IPS DF 6.9 (cell line): ENCODE measurements at regions not wholly inside any gene's neighbourhood (a gene's known extent, or its start where the extent isn't known, plus 50 kb on each side); places are given as distances from the start of the nearest gene placed in this dataset.

Source experiments
- DNase-seq: peaks from one replicate; pipeline ENCODE4 v3.0.0-alpha.2; 2013; ENCODE audit warnings: low read depth, low spot score
- H3K27ac ChIP-seq: one replicate; pipeline ENCODE4 v1.5.1; 2013; ENCODE audit warnings: low read length, control low read depth
- H3K27me3 ChIP-seq: 2 replicates; pipeline ENCODE4 v1.6.1; 2013; ENCODE audit warnings: mild to moderate bottlenecking, low read length; ENCODE audit not compliant: control insufficient read depth, insufficient read depth
- H3K36me3 ChIP-seq: 2 replicates; pipeline ENCODE4 v1.6.1; 2013; ENCODE audit warnings: low read length; ENCODE audit not compliant: control insufficient read depth, insufficient read depth
- H3K4me1 ChIP-seq: 2 replicates; pipeline ENCODE4 v1.6.1; 2013; ENCODE audit warnings: low read length; ENCODE audit not compliant: control insufficient read depth, insufficient read depth
- H3K4me3 ChIP-seq: 2 replicates; pipeline ENCODE4 v1.5.1; 2013; ENCODE audit warnings: mild to moderate bottlenecking, low read length
- H3K9me3 ChIP-seq: 2 replicates; pipeline ENCODE4 v1.6.1; 2013; ENCODE audit warnings: low read length, inconsistent platforms; ENCODE audit not compliant: control insufficient read depth, insufficient read depth
- WGBS: extraction: QIAGEN DNeasy Blood & Tissue Kit; methylation state at CpG from one replicate; pipeline ENCODE4 v1.1.7; 2013; ENCODE audit warnings: mixed read lengths, missing lambda C conversion rate; ENCODE audit not compliant: insufficient read length, insufficient coverage; 5-methylcytosine and 5-hydroxymethylcytosine counted together

DNA sequence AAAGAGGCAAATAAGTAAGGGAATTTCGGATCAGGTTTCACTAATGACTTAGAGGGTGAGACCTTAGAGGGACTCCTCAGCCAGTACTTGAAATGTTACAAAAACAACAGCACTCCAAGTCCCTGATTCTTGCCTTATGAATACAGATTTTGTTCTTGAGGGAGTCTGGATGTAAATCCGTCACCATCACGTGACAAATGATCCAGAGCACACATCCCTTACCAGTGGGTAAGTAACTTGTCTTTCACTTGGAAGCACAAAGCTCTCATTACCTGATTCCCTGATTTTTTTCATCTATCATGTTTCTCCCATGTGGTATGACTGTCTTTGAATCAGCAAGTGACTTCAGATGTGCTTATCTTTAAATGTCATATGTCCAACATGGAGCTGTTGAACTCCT lies 595.3 kb upstream of the POU3F2 start:
- no peaks in the 10 kb centered on the region for H3K27me3 ChIP-seq
- no CpG with 5 or more reads among the region's 3 CpGs for WGBS
- no peaks in the 10 kb centered on the region for H3K9me3 ChIP-seq
- no peak overlapping the region for H3K27ac ChIP-seq
- H3K36me3 ChIP-seq: no peaks in the 10 kb centered on the region
- no peak for DNase-seq
- no peaks in the 10 kb centered on the region for H3K4me1 ChIP-seq
- no peak overlapping the region for H3K4me3 ChIP-seq

DNA sequence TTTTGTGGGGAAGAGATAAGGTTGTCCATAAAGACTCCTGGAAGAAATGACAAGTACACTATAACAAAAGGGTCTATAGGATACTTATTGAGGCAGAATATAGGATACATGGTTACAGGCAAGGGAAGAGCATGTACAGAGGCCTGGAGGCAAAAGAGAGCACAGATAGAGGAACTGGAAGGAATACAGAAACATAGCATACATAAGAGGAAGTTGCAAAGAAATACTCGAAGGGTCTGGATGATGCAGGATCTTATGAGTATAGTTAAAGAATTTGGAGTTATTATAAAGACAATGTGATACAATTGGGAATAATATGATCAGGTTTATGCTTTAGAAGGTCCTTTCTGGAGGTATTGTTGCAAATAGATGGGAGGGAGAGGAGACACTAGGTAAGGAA lies 592.7 kb upstream of the POU3F2 start:
- H3K9me3 ChIP-seq: no peaks in the 10 kb centered on the region
- H3K4me3 ChIP-seq: no peak overlapping the region
- H3K4me1 ChIP-seq: no peaks in the 10 kb centered on the region
- DNase-seq: no peak
- WGBS: 100% methylated on average over 1 of the region's 1 CpG
- no peaks in the 10 kb centered on the region for H3K36me3 ChIP-seq
- H3K27me3 ChIP-seq: no peaks in the 10 kb centered on the region
- H3K27ac ChIP-seq: no peak overlapping the region

DNA sequence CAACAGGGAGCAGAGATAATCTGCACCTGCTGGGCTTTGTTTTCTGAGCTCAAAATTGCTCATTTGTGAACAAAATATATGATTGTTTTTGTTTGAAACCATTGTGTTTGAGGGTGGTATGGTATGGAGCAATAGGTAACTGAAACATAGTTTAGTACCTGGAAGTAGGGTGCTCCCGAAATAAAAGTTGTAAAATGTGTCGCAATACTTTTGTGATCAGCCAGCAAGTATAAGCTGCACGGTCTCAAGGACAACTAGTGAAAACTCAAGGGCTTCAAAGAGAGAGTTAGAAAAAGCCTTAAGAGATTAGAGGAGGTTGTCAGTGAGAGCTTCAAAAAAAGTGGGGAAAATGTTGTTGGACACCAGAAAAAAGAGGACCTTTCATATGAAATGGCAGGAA lies 579.8 kb upstream of the POU3F2 start:
- H3K27me3 ChIP-seq: no peaks in the 10 kb centered on the region
- WGBS: no CpG with 5 or more reads among the region's 3 CpGs

DNA sequence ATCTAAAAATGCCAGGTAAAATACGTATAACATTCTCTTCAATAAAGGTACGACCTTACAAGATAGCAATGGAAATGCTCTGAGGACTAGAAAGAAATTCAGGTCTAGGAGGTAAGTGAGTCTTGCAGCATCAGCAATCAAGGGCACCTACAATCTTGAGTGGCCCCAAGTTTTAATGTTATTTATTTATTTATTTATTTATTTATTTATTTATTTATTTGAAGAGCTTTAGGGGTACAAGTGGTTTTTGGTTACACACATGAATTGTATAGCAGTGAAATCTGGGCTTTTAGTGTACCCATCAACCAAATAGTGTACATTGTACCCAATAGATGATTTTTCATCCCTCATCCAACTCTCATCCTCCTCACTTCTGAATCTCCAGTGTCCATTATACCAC lies 574.0 kb upstream of the POU3F2 start:
- Histone ChIP-seq H3K4me3 (no peak overlapping the region), H3K27me3 (no peaks in the 10 kb centered on the region), H3K36me3 (no peaks in the 10 kb centered on the region), H3K9me3 (no peaks in the 10 kb centered on the region), H3K27ac (no peak overlapping the region), H3K4me1 (no peaks in the 10 kb centered on the region)
- no peak for DNase-seq
- WGBS: no CpG with 5 or more reads among the region's 2 CpGs

More for the DNA sequence above, 579.8 kb upstream of the POU3F2 start:
- Histone ChIP-seq H3K4me1 (no peaks in the 10 kb centered on the region), H3K27ac (no peak overlapping the region), H3K36me3 (no peaks in the 10 kb centered on the region), H3K4me3 (no peak overlapping the region), H3K9me3 (no peaks in the 10 kb centered on the region)
- DNase-seq: no peak

DNA sequence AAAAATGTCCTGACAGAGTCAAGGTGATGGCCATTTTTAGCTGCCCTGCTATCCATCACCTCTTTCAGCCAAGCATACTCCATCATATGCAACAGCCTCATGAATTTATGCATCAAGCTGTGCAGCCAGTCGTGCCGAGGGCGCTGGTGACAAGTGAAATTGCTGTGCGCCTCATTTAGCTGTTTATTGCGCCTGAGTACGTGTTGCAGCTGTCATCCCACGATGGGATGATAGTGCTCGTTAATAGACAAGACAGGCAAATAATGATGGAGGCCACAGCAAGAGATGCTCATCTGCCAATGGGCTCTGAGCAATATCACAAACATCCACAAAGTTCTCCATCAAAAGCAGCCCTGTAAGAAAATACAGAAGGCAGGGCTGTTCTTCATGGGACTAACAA lies 562.3 kb upstream of the POU3F2 start:
- no peak for DNase-seq
- no CpG with 5 or more reads among the region's 8 CpGs for WGBS
- no peaks in the 10 kb centered on the region for H3K36me3 ChIP-seq
- H3K4me3 ChIP-seq: no peak overlapping the region
- H3K27ac ChIP-seq: no peak overlapping the region
- no peaks in the 10 kb centered on the region for H3K4me1 ChIP-seq
- no peaks in the 10 kb centered on the region for H3K27me3 ChIP-seq
- H3K9me3 ChIP-seq: no peaks in the 10 kb centered on the region

DNA sequence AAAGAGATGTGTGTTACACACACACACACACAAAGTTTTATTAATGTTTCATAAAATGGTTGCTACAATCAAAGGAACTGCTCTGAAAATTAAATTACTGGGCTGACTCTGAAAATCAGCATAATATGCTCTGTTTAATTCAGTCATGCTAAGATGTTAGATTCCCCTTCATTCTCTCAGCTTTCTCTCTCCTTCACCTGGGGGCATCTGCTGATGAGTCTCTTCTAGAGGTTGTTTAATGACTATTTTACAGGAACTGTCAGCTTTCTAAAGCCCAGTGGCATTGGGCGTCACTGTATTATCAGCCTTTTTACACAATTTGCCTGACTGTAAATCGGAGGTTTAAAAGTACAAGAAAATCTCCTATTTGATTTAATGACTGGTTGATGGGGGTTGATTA lies 559.7 kb upstream of the POU3F2 start:
- H3K27ac ChIP-seq: no peak overlapping the region
- H3K9me3 ChIP-seq: no peaks in the 10 kb centered on the region
- no peak overlapping the region for H3K4me3 ChIP-seq
- WGBS: no CpG with 5 or more reads among the region's 2 CpGs
- no peaks in the 10 kb centered on the region for H3K4me1 ChIP-seq
- H3K36me3 ChIP-seq: no peaks in the 10 kb centered on the region
- H3K27me3 ChIP-seq: no peaks in the 10 kb centered on the region
- DNase-seq: no peak

GRCh38 chr6:98280492-98280891 lies 553.9 kb upstream of the POU3F2 start:
- no peak overlapping the region for H3K27ac ChIP-seq
- H3K27me3 ChIP-seq: no peaks in the 10 kb centered on the region
- no peaks in the 10 kb centered on the region for H3K9me3 ChIP-seq
- no peak for DNase-seq
- no peaks in the 10 kb centered on the region for H3K36me3 ChIP-seq
- H3K4me1 ChIP-seq: no peaks in the 10 kb centered on the region
- no peak overlapping the region for H3K4me3 ChIP-seq

DNA sequence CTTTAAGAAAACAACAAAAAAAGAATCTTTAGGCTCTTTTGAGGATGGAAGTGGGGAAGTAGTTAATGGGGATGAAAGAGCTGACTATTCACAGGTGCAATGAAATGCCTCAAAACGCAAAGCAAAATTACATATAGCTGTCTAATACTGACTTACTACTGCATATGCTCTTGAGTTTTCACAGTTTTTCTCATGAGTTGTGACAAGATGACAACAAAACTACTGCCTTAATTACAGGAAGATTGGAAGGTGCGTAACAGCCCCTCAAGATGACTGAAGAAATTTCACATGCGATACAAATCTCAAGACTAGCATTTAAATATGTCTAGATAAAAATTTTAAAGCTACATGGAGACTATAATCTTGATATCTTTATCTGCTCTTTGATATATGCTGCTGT lies 547.8 kb upstream of the POU3F2 start:
- no peak overlapping the region for H3K4me3 ChIP-seq

DNA sequence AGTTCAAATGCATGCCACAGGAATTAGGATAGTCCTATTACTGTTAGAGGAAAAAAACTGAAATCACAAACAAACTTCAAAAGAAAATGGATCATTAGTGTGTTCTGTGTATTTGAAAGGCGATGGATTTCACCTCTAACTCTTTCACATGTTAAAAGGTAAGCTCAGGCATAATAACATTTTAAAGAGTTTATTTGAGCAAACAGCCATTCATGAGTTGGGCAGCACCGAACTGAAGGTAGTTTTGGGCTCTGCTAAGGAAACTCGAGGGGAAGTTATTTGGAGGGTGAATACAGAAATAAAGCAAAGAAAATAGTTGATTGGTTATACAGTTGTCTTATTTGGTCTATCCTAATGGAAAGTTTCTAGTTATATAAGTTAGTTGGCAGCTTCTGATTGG lies 546.5 kb upstream of the POU3F2 start:
- Histone ChIP-seq H3K4me1 (no peaks in the 10 kb centered on the region), H3K9me3 (no peaks in the 10 kb centered on the region), H3K36me3 (no peaks in the 10 kb centered on the region), H3K4me3 (no peak overlapping the region), H3K27me3 (no peaks in the 10 kb centered on the region), H3K27ac (no peak overlapping the region)
- no CpG with 5 or more reads among the region's 3 CpGs for WGBS
- DNase-seq: no peak

More for the DNA sequence above, 547.8 kb upstream of the POU3F2 start:
- Histone ChIP-seq H3K27ac (no peak overlapping the region), H3K27me3 (no peaks in the 10 kb centered on the region), H3K36me3 (no peaks in the 10 kb centered on the region), H3K9me3 (no peaks in the 10 kb centered on the region), H3K4me1 (no peaks in the 10 kb centered on the region)
- DNase-seq: no peak
- WGBS: no CpG with 5 or more reads among the region's 3 CpGs

GRCh38 chr6:98292810-98293209 lies 541.6 kb upstream of the POU3F2 start:
- H3K4me1 ChIP-seq: peaks cover 3% of the 10 kb centered on the region; the same call in 1 of the 2 replicates
- no peak for DNase-seq
- no peaks in the 10 kb centered on the region for H3K9me3 ChIP-seq
- WGBS: no CpG with 5 or more reads among the region's 3 CpGs
- no peak overlapping the region for H3K27ac ChIP-seq
- no peak overlapping the region for H3K4me3 ChIP-seq
- no peaks in the 10 kb centered on the region for H3K36me3 ChIP-seq
- H3K27me3 ChIP-seq: no peaks in the 10 kb centered on the region

GRCh38 chr6:98295515-98296175 lies 538.7 kb upstream of the POU3F2 start:
- Histone ChIP-seq H3K4me3 (no peak overlapping the region), H3K27ac (no peak overlapping the region), H3K27me3 (no peaks in the 10 kb centered on the region), H3K36me3 (no peaks in the 10 kb centered on the region), H3K4me1 (peaks cover 3% of the 10 kb centered on the region; the same call in 1 of the 2 replicates), H3K9me3 (no peaks in the 10 kb centered on the region)
- WGBS: no CpG with 5 or more reads among the region's 5 CpGs
- no peak for DNase-seq
